ENCODE measurements at regions not wholly inside any gene's neighbourhood (a gene's known extent, or its start where the extent isn't known, plus 50 kb on each side); places are given as distances from the start of the nearest gene placed in this dataset.

GRCh38 chr3:1002010-1002409 lies 90.8 kb upstream of the CNTN6 start:
- TF ChIP-seq CTCF (IDR thresholded peaks at IDR 0.05; ENCODE audit: poor library complexity, severe bottlenecking): no peak
- ATAC-seq (ENCODE audit: low read depth) (no peak), DNase-seq (ENCODE audit: low spot score) (no peak)
- no peak overlapping the region for H3K27ac ChIP-seq (ENCODE audit: poor library complexity, severe bottlenecking)
- no peaks in the 10 kb centered on the region for H3K4me1 ChIP-seq (ENCODE audit: insufficient read depth, poor library complexity, severe bottlenecking)
- H3K9me3 ChIP-seq (ENCODE audit: severe bottlenecking): no peaks in the 10 kb centered on the region
- no peaks in the 10 kb centered on the region for H3K36me3 ChIP-seq (ENCODE audit: low read depth)
- H3K27me3 ChIP-seq (ENCODE audit: insufficient read depth, poor library complexity, severe bottlenecking): no peaks in the 10 kb centered on the region
- H3K4me3 ChIP-seq (ENCODE audit: severe bottlenecking): no peak overlapping the region

- Histone ChIP-seq H3K9me3 (ENCODE audit: severe bottlenecking) (no peaks in the 10 kb centered on the region), H3K27ac (ENCODE audit: poor library complexity, severe bottlenecking) (no peak overlapping the region)
- no peak for DNase-seq (ENCODE audit: low spot score)
Measured at GRCh38 chr3:1007866-1008265, 85.0 kb upstream of the CNTN6 start.

GRCh38 chr3:1010228-1010627 lies 82.6 kb upstream of the CNTN6 start:
- no peaks in the 10 kb centered on the region for H3K9me3 ChIP-seq (ENCODE audit: severe bottlenecking)
- ATAC-seq (ENCODE audit: low read depth) (no peak), DNase-seq (ENCODE audit: low spot score) (no peak)
- H3K27me3 ChIP-seq (ENCODE audit: insufficient read depth, poor library complexity, severe bottlenecking): no peaks in the 10 kb centered on the region
- no peaks in the 10 kb centered on the region for H3K4me1 ChIP-seq (ENCODE audit: insufficient read depth, poor library complexity, severe bottlenecking)
- H3K4me3 ChIP-seq (ENCODE audit: severe bottlenecking): no peak overlapping the region
- H3K36me3 ChIP-seq (ENCODE audit: low read depth): no peaks in the 10 kb centered on the region
- TF ChIP-seq CTCF (IDR thresholded peaks at IDR 0.05; ENCODE audit: poor library complexity, severe bottlenecking): no peak
- no peak overlapping the region for H3K27ac ChIP-seq (ENCODE audit: poor library complexity, severe bottlenecking)

More at GRCh38 chr3:1007866-1008265, 85.0 kb upstream of the CNTN6 start:
- peak; percentile 35; the same call in 2 of the 3 replicates for ATAC-seq (ENCODE audit: low read depth)
- Histone ChIP-seq H3K4me3 (ENCODE audit: severe bottlenecking) (no peak overlapping the region), H3K27me3 (ENCODE audit: insufficient read depth, poor library complexity, severe bottlenecking) (no peaks in the 10 kb centered on the region), H3K4me1 (ENCODE audit: insufficient read depth, poor library complexity, severe bottlenecking) (no peaks in the 10 kb centered on the region), H3K36me3 (ENCODE audit: low read depth) (no peaks in the 10 kb centered on the region)
- TF ChIP-seq CTCF (IDR thresholded peaks at IDR 0.05; ENCODE audit: poor library complexity, severe bottlenecking): no peak

DNA sequence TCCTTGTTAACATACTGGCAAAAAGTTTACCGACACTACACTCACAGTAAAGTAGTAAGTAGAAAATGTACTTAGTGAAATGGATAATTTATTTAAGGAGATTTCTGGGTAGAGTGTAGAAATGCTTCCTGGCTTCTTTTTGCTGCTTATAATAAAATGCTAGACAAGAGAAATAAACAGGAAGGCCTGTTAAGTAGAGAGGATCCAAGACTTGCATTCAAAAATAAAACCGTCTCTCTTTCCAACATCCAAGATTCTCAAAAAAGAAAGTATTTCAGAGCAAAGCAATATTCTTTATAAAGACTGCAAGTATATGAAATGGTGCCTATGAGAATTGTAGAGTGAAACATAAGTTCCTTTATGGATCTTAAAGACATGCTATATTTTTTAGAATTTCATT lies 77.0 kb upstream of the CNTN6 start:
- Histone ChIP-seq H3K27me3 (ENCODE audit: insufficient read depth, poor library complexity, severe bottlenecking) (no peaks in the 10 kb centered on the region), H3K36me3 (ENCODE audit: low read depth) (no peaks in the 10 kb centered on the region), H3K4me3 (ENCODE audit: severe bottlenecking) (no peak overlapping the region), H3K27ac (ENCODE audit: poor library complexity, severe bottlenecking) (no peak overlapping the region), H3K9me3 (ENCODE audit: severe bottlenecking) (no peaks in the 10 kb centered on the region), H3K4me1 (ENCODE audit: insufficient read depth, poor library complexity, severe bottlenecking) (no peaks in the 10 kb centered on the region)
- no peak for ATAC-seq (ENCODE audit: low read depth)
- DNase-seq (ENCODE audit: low spot score): no peak
- no peak for TF ChIP-seq CTCF (IDR thresholded peaks at IDR 0.05; ENCODE audit: poor library complexity, severe bottlenecking)

GRCh38 chr3:1017870-1018269 lies 75.0 kb upstream of the CNTN6 start:
- TF ChIP-seq CTCF (IDR thresholded peaks at IDR 0.05; ENCODE audit: poor library complexity, severe bottlenecking): no peak
- DNase-seq (ENCODE audit: low spot score) (no peak), ATAC-seq (ENCODE audit: low read depth) (no peak)
- no peaks in the 10 kb centered on the region for H3K27me3 ChIP-seq (ENCODE audit: insufficient read depth, poor library complexity, severe bottlenecking)
- no peak overlapping the region for H3K4me3 ChIP-seq (ENCODE audit: severe bottlenecking)
- H3K9me3 ChIP-seq (ENCODE audit: severe bottlenecking): no peaks in the 10 kb centered on the region
- no peaks in the 10 kb centered on the region for H3K36me3 ChIP-seq (ENCODE audit: low read depth)
- no peaks in the 10 kb centered on the region for H3K4me1 ChIP-seq (ENCODE audit: insufficient read depth, poor library complexity, severe bottlenecking)
- no peak overlapping the region for H3K27ac ChIP-seq (ENCODE audit: poor library complexity, severe bottlenecking)

Data from RWPE2 (cell line).